GM12865 (cell line): ENCODE measurements at regions not wholly inside any gene's neighbourhood (a gene's known extent, or its start where the extent isn't known, plus 50 kb on each side); places are given as distances from the start of the nearest gene placed in this dataset.
"Not testable (repeated sequence)": the region's sequence is repeated elsewhere in the genome, so short reads cannot be mapped to it uniquely, and the experiment has no call there.

ENCODE experiments used
- DNase-seq: peaks from one replicate; pipeline ENCODE4 v3.0.0; 2010; ENCODE audit warnings: low read depth
- H3K4me3 ChIP-seq: 2 replicates; pipeline ENCODE4 v1.5.1; 2011; ENCODE audit warnings: mild to moderate bottlenecking, low read depth, low read length, control low read depth
- TF ChIP-seq, protein P1 (sequence below): IDR thresholded peaks from 2 replicates; pipeline ENCODE4 v1.5.1; 2011; ENCODE audit warnings: low read length, control low read depth, low read depth, inconsistent platforms; ENCODE audit not compliant: insufficient read depth; ENCODE audit errors: missing control alignments

DNA sequence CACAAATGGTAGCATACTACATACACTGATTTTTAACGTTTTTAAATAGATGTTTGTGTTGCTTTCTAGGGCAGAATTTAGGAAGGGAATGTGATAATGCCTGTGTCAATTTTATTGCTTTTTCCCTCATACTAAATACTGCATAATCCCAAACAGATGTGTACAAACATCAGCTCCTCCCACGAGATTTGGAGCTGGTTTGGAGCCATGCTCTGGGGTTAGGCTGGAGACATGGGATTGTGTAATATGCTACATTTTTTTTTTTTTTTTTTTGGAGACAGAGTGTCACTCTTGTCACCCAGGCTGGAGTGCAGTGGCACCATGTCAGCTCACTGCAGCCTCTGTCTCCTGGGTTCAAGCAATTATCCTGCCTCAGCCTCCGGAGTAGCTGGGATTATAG, 80.1 kb downstream of the EBLN2 start:
- TF ChIP-seq, protein P1, sequence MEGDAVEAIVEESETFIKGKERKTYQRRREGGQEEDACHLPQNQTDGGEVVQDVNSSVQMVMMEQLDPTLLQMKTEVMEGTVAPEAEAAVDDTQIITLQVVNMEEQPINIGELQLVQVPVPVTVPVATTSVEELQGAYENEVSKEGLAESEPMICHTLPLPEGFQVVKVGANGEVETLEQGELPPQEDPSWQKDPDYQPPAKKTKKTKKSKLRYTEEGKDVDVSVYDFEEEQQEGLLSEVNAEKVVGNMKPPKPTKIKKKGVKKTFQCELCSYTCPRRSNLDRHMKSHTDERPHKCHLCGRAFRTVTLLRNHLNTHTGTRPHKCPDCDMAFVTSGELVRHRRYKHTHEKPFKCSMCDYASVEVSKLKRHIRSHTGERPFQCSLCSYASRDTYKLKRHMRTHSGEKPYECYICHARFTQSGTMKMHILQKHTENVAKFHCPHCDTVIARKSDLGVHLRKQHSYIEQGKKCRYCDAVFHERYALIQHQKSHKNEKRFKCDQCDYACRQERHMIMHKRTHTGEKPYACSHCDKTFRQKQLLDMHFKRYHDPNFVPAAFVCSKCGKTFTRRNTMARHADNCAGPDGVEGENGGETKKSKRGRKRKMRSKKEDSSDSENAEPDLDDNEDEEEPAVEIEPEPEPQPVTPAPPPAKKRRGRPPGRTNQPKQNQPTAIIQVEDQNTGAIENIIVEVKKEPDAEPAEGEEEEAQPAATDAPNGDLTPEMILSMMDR = no peak
- H3K4me3 ChIP-seq = no peak overlapping the region
- no peak for DNase-seq

DNA sequence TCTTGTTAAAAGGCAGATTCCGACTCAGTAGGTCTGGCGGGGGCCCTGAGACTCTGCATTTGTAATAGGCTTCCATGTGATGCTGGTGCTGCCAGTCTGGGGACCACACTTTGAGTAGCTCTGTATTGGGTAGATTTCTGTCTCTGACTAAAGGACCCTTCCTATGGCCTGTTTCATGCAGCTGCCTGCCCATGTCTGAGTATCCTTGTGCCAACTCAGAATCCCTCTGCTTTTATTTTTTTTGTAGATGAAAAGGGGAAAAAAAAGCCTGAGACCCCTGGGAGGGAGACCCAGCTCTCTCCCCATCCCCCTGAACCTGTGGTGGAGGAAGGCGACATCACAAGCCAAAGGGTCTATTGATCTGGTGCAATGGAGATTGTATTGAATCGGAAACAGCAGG, 81.9 kb downstream of the EBLN2 start:
- no peak for DNase-seq
- H3K4me3 ChIP-seq = no peak overlapping the region
- TF ChIP-seq, protein P1 = no peak

DNA sequence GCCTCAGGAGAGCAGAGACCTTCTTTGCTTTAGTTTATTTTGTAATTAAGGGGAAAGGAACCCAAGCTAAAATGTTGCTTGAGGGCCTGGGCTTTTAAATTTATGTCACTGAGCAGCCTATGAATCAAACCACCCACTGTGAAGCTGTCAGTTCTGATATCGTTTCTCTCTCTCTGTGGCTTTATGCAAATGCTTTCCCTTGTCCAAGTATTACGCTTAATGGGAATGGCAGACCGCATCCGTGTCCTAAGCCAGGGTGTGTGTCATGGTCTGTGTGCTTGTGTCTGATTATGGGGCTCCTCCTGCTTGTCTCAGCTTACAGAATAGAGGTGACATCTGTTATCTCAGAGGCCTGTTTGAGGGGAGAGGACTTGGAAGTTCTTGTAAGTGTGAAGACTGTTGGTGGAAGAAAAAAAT, 82.4 kb downstream of the EBLN2 start:
- DNase-seq = no peak
- TF ChIP-seq, protein P1 = no peak
- no peak overlapping the region for H3K4me3 ChIP-seq

DNA sequence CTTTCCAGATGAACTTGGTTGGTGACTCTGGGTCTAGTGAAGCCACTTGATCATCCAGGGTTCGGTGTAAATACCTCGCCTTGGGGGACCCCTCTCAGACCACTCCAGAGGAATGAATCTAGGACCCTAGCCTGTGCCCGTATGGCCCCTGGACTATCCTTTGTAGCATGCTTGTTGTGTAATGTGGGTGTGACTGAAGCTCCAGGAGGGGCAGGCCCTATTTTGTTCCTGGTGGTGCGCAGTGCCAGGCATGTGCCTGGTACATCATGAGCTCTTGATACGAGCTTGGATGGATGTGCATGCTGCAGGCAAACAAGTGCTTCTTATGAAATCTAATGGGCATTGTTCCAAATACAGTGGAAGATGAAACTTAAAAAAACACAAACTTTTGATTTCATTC, 82.8 kb downstream of the EBLN2 start:
- DNase-seq = no peak
- TF ChIP-seq, protein P1 = no peak
- H3K4me3 ChIP-seq = no peak overlapping the region

DNA sequence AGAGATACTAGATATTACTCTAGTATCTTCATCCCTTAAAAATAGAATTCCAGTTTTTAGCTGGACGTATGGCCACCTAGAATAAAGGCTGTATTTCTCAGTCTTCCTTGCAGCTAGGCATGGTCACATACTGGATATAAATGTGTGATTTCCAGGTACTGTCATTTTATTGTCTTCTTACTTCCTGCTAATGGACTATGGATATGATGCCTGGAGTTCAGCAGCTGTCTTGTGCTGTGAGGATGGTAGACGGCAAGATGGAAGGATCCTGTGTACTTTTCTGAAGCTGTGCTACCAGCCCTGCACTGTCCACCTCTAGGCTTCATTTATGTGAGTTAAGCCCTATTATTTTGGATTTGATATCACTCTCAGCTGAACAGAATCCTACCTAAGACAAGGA, 83.4 kb downstream of the EBLN2 start:
- TF ChIP-seq, protein P1 = no peak
- no peak overlapping the region for H3K4me3 ChIP-seq
- no peak for DNase-seq

DNA sequence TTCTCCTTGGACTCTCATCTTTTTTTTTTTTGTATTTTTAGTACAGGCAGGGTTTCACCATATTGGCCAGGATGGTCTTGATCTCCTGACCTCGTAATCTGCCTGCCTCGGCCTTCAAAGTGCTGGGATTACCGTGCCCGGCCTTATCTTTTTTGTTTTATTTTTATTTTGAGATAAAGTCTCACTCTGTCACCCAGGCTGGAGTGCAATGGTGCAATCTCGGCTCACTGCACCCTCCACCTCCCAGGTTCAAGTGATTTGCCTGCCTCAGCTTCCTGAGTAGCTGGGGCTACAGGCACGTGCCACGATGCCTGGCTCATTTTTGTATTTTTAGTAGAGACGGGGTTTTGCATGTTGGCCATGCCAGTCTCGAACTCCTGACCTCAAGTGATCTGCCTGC, 86.0 kb downstream of the EBLN2 start:
- DNase-seq, H3K4me3 ChIP-seq: not testable (repeated sequence)

DNA sequence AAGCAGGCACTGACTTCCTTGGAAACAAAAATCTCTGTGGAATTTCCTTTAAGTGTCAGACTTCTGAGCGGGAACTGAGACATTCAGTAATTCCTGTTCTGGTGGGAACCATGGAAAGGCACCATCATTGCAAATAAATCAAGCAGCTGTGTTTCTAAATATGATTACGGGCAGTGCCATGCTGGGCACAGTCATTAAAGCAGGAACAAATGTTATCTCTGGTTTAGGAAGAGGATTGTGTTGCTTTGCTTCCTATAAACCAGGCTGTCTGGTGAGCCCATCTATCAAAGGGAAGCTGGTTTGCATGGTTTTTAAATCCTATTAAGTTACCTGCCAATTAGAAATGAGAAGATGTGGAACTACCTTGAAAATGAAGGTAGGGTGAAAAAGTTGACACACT, 86.7 kb downstream of the EBLN2 start:
- H3K4me3 ChIP-seq = no peak overlapping the region
- DNase-seq = no peak
- TF ChIP-seq, protein P1 = no peak

DNA sequence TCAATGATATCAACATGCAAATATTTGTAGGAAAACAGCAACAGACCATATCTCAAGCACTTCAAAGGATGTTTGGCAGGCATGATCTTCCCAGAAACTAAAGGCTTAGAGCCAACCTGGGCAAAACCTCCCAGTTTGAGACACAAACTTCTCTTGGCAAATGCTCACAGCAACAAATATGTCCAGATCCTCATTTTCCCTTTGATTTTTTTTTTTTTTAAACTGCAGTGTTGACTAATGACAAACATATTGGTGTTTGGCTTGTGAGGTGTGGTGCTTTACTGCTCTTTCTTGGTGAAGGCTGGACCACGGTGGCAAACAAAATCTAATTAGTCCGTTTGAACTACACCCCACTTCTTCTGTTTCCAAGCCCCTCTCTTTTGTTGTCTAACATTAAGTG, 87.2 kb downstream of the EBLN2 start:
- H3K4me3 ChIP-seq = no peak overlapping the region
- no peak for DNase-seq
- TF ChIP-seq, protein P1 = no peak
